GM10248 (cell line): ENCODE measurements at regions not wholly inside any gene's neighbourhood (a gene's known extent, or its start where the extent isn't known, plus 50 kb on each side); places are given as distances from the start of the nearest gene placed in this dataset.

ENCODE experiments used
- CTCF ChIA-PET: fragments of 300-600 bp; sonication (Branson Sonifier 250); formaldehyde crosslinking; extraction: SDS; loops from one replicate; lab custom pipeline; 2021; ENCODE audit warnings: antibody characterized with exemption; lab: Yijun Ruan, JAX
- POLR2A ChIA-PET: fragments of 350-650 bp; sonication (Branson Sonifier 250); formaldehyde crosslinking; extraction: SDS; loops from one replicate; lab custom pipeline; 2020; ENCODE audit warnings: antibody characterized with exemption; lab: Yijun Ruan, JAX
- DNase-seq: peaks from one replicate; pipeline ENCODE4 v3.0.0; 2012; ENCODE audit errors: extremely low spot score
- CTCF ChIP-seq: IDR thresholded peaks from 2 replicates; pipeline ENCODE4 v1.5.1; 2012; ENCODE audit warnings: mild to moderate bottlenecking, low read depth; ENCODE audit errors: extremely low read depth, missing control alignments, control extremely low read depth

GRCh38 chr6:165983112-165984072 is 184.3 kb downstream of the TBXT start:
- DNase-seq: no peak
- no peak for TF ChIP-seq CTCF
- ChIA-PET CTCF (no interaction called here), POLR2A (no interaction called here)

GRCh38 chr6:165978476-165978875 is 189.2 kb downstream of the TBXT start:
- no peak for TF ChIP-seq CTCF
- POLR2A ChIA-PET: no interaction called here
- CTCF ChIA-PET: no interaction called here
- no peak for DNase-seq

GRCh38 chr6:165976684-165977083 is 191.0 kb downstream of the TBXT start:
- TF ChIP-seq CTCF: no peak
- POLR2A ChIA-PET: no interaction called here
- CTCF ChIA-PET: no interaction called here
- no peak for DNase-seq

GRCh38 chr6:165974817-165975216 is 192.8 kb downstream of the TBXT start:
- no peak for TF ChIP-seq CTCF
- ChIA-PET POLR2A (no interaction called here), CTCF (no interaction called here)
- DNase-seq: no peak

GRCh38 chr6:165973473-165973872 is 194.2 kb downstream of the TBXT start:
- no peak for DNase-seq
- ChIA-PET CTCF (no interaction called here), POLR2A (no interaction called here)
- TF ChIP-seq CTCF: no peak

- CTCF ChIA-PET: interaction anchor here (1.1 kb wide), 1 partner anchor 10 kb away, joined by 3 read pairs; no protein-coding TSS in a partner anchor
- TF ChIP-seq CTCF: no peak
- DNase-seq: no peak
- POLR2A ChIA-PET: no interaction called here
These were observed 195.4 kb downstream of the TBXT start for GRCh38 chr6:165972139-165972802.
